GM23248 (cell line): ENCODE measurements at regions not wholly inside any gene's neighbourhood (a gene's known extent, or its start where the extent isn't known, plus 50 kb on each side); places are given as distances from the start of the nearest gene placed in this dataset.

Experiments used
- DNase-seq: peaks from one replicate; pipeline ENCODE4 v3.0.0-alpha.2; 2015
- H2AFZ ChIP-seq: fragments of 200-600 bp; sonication (generic); 2 replicates; pipeline ENCODE4 v1.6.1; 2016; ENCODE audit warnings: antibody characterized with exemption
- H3F3A ChIP-seq: fragments of 200-600 bp; sonication (generic); 2 replicates; pipeline ENCODE4 v1.6.1; 2016; ENCODE audit warnings: mild to moderate bottlenecking, antibody characterized with exemption, mixed run types; ENCODE audit not compliant: insufficient read depth
- H3K27ac ChIP-seq: fragments of 200-600 bp; sonication (generic); 2 replicates; pipeline ENCODE4 v1.5.1; 2016; ENCODE audit warnings: mild to moderate bottlenecking
- H3K27me3 ChIP-seq: fragments of 200-600 bp; sonication (generic); replicated peaks from 2 replicates; pipeline ENCODE4 v1.6.1; 2016; ENCODE audit warnings: mild to moderate bottlenecking; ENCODE audit not compliant: insufficient read depth
- H3K36me3 ChIP-seq: fragments of 200-600 bp; sonication (generic); 2 replicates; pipeline ENCODE4 v1.6.1; 2016; ENCODE audit warnings: low read depth, mild to moderate bottlenecking
- H3K4me1 ChIP-seq: fragments of 200-600 bp; sonication (generic); 2 replicates; pipeline ENCODE4 v1.6.1; 2016; ENCODE audit warnings: mild to moderate bottlenecking; ENCODE audit not compliant: insufficient read depth
- H3K4me2 ChIP-seq: fragments of 200-600 bp; sonication (generic); one replicate; pipeline ENCODE4 v1.6.1; 2016; ENCODE audit warnings: mild to moderate bottlenecking; ENCODE audit not compliant: unreplicated experiment
- H3K4me3 ChIP-seq: fragments of 200-600 bp; sonication (generic); 2 replicates; pipeline ENCODE4 v1.5.1; 2016; ENCODE audit warnings: mild to moderate bottlenecking
- H3K79me2 ChIP-seq: fragments of 200-600 bp; sonication (generic); 2 replicates; pipeline ENCODE4 v1.6.1; 2016; ENCODE audit warnings: mild to moderate bottlenecking; ENCODE audit not compliant: insufficient read depth
- H3K9ac ChIP-seq: fragments of 200-600 bp; sonication (generic); 2 replicates; pipeline ENCODE4 v1.6.1; 2016; ENCODE audit warnings: mild to moderate bottlenecking
- H3K9me2 ChIP-seq: fragments of 200-600 bp; sonication (generic); 2 replicates; pipeline ENCODE4 v1.6.1; 2016; ENCODE audit warnings: mixed run types, mild to moderate bottlenecking, moderate library complexity; ENCODE audit not compliant: insufficient read depth
- H3K9me3 ChIP-seq: fragments of 200-600 bp; sonication (generic); one replicate; pipeline ENCODE4 v1.6.1; 2017; ENCODE audit warnings: low read depth
- H4K20me1 ChIP-seq: fragments of 200-600 bp; sonication (generic); 2 replicates; pipeline ENCODE4 v1.6.0; 2016; ENCODE audit not compliant: insufficient read depth
- EZH2 ChIP-seq: fragments of 200-600 bp; sonication (generic); IDR thresholded peaks from 2 replicates; pipeline ENCODE4 v1.6.1; 2018; ENCODE audit warnings: antibody characterized with exemption, mild to moderate bottlenecking; ENCODE audit not compliant: insufficient read depth, poor library complexity, severe bottlenecking
- EZH2phosphoT487 ChIP-seq: fragments of 200-600 bp; sonication (generic); IDR thresholded peaks from 2 replicates; pipeline ENCODE4 v1.6.1; 2018; ENCODE audit warnings: antibody characterized with exemption, moderate library complexity, mild to moderate bottlenecking, low read depth; ENCODE audit not compliant: insufficient read depth
- WGBS, 2 experiments: methylation state at CpG; one replicate each; pipeline ENCODE4 v1.1.6; 2015 to 2017; ENCODE audit warnings: low lambda C conversion rate in 2 of 2, low coverage in 1 of 2; ENCODE audit errors: missing lambda C conversion rate in 2 of 2; 5-methylcytosine and 5-hydroxymethylcytosine counted together
- in situ Hi-C: fragments of 300-500 bp; cut with MboI; formaldehyde crosslinking; loops from 2 replicates; pipeline ENCODE4 v1.15.0; 2020

- no peaks in the 10 kb centered on the region for H3K36me3 ChIP-seq
- no peak overlapping the region for H3K4me3 ChIP-seq
- no peak for TF ChIP-seq EZH2
- TF ChIP-seq EZH2phosphoT487: no peak
- H3K79me2 ChIP-seq: no peaks in the 10 kb centered on the region
- H2AFZ ChIP-seq: no peak overlapping the region
- 89 to 97% methylated on average over 1 of the region's 1 CpG for WGBS, 2 experiments
- H3K9me2 ChIP-seq: no peaks in the 10 kb centered on the region
- no peak overlapping the region for H3K9ac ChIP-seq
- H3K27me3 ChIP-seq: no peaks in the 10 kb centered on the region
- H3K9me3 ChIP-seq: no peaks in the 10 kb centered on the region
- no peak for DNase-seq
- no peaks in the 10 kb centered on the region for H3F3A ChIP-seq
- in situ Hi-C loops: no loop called here
- no peaks in the 10 kb centered on the region for H3K4me1 ChIP-seq
- no peak overlapping the region for H3K4me2 ChIP-seq
- no peaks in the 10 kb centered on the region for H4K20me1 ChIP-seq
- no peak overlapping the region for H3K27ac ChIP-seq
Measured at GRCh38 chr3:72049300-72049699, 264.4 kb upstream of the PROK2 start.

GRCh38 chr3:72048873-72049272 is 263.9 kb upstream of the PROK2 start:
- Histone ChIP-seq H3K36me3 (no peaks in the 10 kb centered on the region), H3K9ac (no peak overlapping the region), H4K20me1 (no peaks in the 10 kb centered on the region), H3K27ac (no peak overlapping the region), H3K4me3 (no peak overlapping the region), H3K27me3 (no peaks in the 10 kb centered on the region), H2AFZ (no peak overlapping the region), H3K9me3 (no peaks in the 10 kb centered on the region), H3K4me1 (no peaks in the 10 kb centered on the region), H3K4me2 (no peak overlapping the region), H3F3A (no peaks in the 10 kb centered on the region), H3K9me2 (no peaks in the 10 kb centered on the region), H3K79me2 (no peaks in the 10 kb centered on the region)
- in situ Hi-C loops: no loop called here
- TF ChIP-seq EZH2 (no peak), EZH2phosphoT487 (no peak)
- DNase-seq: no peak
- 88 to 90% methylated on average over 5 of the region's 5 CpGs for WGBS, 2 experiments

- in situ Hi-C loops: no loop called here
- Histone ChIP-seq H2AFZ (no peak overlapping the region), H3K9me3 (no peaks in the 10 kb centered on the region), H3K9me2 (no peaks in the 10 kb centered on the region), H3F3A (no peaks in the 10 kb centered on the region), H4K20me1 (no peaks in the 10 kb centered on the region), H3K4me2 (no peak overlapping the region), H3K27me3 (no peaks in the 10 kb centered on the region), H3K79me2 (no peaks in the 10 kb centered on the region), H3K4me1 (no peaks in the 10 kb centered on the region), H3K27ac (no peak overlapping the region), H3K36me3 (no peaks in the 10 kb centered on the region), H3K9ac (no peak overlapping the region), H3K4me3 (no peak overlapping the region)
- TF ChIP-seq EZH2 (no peak), EZH2phosphoT487 (no peak)
- no peak for DNase-seq
- WGBS, 2 experiments: 90% methylated on average over 16 of the region's 16 CpGs
Measured at GRCh38 chr3:72047221-72047871, 262.4 kb upstream of the PROK2 start.

GRCh38 chr3:72044231-72044855 is 259.4 kb upstream of the PROK2 start:
- H3K4me2 ChIP-seq: peak overlapping the region; percentile 16
- H3K27ac ChIP-seq: 0 out of 2 replicates have a peak overlapping the region, but pooled peaks have one; percentile 7
- H3F3A ChIP-seq: no peaks in the 10 kb centered on the region
- no peaks in the 10 kb centered on the region for H3K79me2 ChIP-seq
- H4K20me1 ChIP-seq: no peaks in the 10 kb centered on the region
- H3K9me3 ChIP-seq: no peaks in the 10 kb centered on the region
- no peaks in the 10 kb centered on the region for H3K36me3 ChIP-seq
- H3K4me3 ChIP-seq: no peak overlapping the region
- in situ Hi-C loops: no loop called here
- no peaks in the 10 kb centered on the region for H3K9me2 ChIP-seq
- H3K9ac ChIP-seq: no peak overlapping the region
- peak; percentile 62 for DNase-seq
- H3K4me1 ChIP-seq: no peaks in the 10 kb centered on the region
- 27 to 29% methylated on average over 7 of the region's 7 CpGs for WGBS, 2 experiments
- TF ChIP-seq EZH2phosphoT487 (no peak), EZH2 (no peak)
- peak overlapping the region; percentile 44; the same call in 1 of the 2 replicates for H2AFZ ChIP-seq
- no peaks in the 10 kb centered on the region for H3K27me3 ChIP-seq
